Kidney glomerular epithelial cell (primary cell): ENCODE measurements at regions not wholly inside any gene's neighbourhood (a gene's known extent, or its start where the extent isn't known, plus 50 kb on each side); places are given as distances from the start of the nearest gene placed in this dataset.

ENCODE experiments used
- DNase-seq: peaks from one replicate; lab custom pipeline; 2025; lab: John Stamatoyannopoulos, UW

- DNase-seq = peak; percentile 79
Observed at GRCh38 chr2:215619022-215619958, 183.4 kb upstream of the FN1 start.

DNA sequence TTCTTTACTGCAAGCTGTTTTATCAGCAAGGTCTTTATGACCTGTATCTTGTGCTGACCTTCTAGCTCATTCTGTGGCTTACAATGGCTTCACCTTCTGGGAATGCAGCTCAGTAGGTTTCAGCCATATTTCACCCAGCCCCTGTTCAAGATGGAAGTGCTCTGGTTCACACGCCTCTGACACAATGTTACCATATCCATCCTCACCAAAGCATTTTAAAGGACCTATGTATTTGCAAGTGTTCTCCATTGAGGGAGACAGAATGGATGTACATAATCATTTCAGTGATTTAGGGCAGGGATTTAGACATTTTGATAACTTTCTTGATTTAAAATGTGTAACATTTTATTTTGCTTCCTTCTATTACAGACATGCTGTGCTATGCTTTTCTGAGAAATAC is 182.3 kb upstream of the FN1 start:
- DNase-seq = no peak

- DNase-seq = no peak
Observed at GRCh38 chr2:215617060-215617824, 181.4 kb upstream of the FN1 start.

DNA sequence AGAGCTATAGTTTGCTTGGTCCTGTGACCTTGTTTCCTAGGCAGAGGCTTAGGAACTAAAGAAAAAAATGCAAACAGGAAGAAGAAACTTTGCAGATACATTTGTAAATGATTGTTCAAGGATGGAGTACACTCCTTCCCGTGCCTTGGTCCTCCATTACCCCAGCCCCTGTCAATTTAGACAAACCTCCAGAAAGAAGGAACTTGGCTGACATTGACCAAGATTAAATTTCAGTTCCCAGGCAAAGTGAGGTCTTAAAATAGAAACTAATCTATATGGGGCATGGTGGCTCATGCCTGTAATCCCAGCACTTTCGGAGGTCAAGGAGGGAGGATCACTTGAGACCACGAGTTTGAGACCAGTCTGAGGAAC is 179.9 kb upstream of the FN1 start:
- no peak for DNase-seq

DNA sequence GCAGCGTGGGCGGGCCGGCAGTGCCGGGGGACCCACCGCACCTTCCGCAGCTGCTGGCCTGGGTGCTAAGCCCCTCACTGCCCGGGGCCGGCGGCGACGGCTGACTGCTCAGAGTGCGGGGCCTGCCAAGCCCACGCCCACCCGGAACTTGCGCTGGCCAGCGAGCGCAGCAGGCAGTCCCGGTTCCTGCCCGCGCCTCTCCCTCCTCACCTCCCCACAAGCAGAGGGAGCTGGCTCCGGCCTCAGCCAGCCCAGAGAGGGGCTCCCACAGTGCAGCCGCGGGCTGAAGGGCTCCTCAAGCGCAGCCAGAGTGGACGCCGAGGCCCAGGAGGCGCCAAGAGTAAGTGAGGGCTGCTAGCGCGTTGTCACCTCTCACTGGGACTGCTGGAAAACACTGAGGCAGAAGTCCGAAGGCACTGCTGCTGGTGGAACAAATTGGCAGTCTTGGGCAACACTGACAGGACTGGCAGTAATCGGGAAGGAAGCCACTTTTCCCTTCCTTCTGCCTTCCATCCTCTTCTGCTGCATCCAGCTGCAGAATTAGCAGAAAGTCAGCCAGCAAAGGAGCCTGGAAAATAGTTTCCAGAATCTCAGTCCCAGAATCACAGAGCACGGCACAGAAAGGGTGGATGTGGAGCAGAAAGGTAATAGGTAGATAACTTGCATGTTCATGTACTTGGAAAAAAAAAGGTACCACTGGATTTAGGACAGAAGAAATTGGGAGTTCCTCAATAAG is 179.4 kb upstream of the FN1 start:
- DNase-seq = no peak

DNA sequence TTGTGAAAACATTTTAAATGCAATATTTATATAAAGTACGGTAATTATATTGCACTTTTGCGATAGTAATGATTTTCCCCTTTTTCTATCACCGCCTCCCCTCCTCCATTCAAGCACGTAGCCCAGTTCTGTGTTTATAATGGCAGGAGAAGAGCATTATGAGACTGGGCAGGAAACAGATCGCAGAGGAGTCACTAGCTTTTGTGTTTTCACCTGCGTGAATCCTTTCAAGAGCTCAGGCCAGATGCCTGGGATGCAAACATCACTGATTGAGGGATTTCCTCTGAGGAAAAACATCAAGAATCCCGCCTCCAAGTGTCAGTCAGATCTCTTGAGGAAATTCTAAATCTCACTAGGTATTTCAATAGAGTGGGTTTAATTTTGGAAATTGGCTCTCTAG is 178.4 kb upstream of the FN1 start:
- DNase-seq = no peak

DNA sequence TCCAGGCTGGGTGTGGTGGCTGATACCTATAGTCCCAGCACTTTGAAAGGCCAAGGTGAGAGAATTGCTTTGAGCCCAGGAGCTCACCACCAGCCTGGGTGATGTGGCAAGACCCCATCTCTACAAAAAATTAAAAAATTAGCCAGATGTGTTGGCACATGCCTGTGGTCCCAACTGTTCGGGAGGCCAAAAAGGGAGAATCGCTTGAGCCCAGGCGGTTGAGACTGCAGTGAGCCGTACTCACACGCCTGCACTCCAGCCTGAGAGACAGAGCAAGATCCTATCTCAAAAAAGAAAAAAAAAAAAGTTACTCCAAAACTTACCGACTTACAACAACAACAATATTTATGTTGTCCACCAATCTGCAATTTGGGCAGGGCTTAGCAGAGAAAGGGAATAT is 178.0 kb upstream of the FN1 start:
- no peak for DNase-seq

DNA sequence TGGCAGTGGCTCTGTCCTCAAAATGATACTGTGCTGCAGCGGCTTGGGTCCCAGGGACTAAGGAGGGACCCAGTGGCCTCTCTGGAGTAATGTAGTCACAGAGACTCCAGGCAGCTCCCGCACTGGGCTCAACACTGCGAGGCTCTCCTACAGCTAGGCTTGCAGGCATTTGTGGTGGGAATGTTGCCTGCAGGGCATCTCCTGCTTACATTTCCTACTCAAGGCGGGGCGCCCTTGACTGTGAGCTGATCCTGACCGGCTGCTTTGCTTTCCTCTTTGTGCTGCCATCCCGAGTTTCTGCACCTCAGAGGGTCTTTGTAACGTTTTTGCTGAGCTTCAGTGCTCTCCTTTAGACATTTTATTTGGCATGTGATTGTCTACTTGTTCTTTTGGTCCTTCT is 177.4 kb upstream of the FN1 start:
- no peak for DNase-seq

DNA sequence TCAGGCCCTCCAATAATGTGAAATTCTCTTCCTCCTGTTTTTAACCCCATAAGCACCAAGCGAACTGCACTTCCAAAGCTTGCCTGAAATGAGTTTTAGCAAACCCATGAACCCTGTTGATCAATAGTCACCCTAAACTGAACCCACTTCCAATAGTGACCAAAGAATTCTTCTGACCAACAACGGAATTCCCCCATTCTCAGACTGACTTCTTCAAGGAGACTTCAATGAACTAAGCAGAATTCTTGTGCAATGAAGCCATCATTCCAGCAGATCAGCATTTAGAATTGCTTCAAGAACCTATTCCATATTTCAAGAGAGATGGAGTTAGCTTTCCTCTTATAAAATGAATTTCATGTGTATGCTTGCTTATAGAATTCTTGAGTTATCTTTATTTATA is 176.9 kb upstream of the FN1 start:
- peak; percentile 37 for DNase-seq

DNA sequence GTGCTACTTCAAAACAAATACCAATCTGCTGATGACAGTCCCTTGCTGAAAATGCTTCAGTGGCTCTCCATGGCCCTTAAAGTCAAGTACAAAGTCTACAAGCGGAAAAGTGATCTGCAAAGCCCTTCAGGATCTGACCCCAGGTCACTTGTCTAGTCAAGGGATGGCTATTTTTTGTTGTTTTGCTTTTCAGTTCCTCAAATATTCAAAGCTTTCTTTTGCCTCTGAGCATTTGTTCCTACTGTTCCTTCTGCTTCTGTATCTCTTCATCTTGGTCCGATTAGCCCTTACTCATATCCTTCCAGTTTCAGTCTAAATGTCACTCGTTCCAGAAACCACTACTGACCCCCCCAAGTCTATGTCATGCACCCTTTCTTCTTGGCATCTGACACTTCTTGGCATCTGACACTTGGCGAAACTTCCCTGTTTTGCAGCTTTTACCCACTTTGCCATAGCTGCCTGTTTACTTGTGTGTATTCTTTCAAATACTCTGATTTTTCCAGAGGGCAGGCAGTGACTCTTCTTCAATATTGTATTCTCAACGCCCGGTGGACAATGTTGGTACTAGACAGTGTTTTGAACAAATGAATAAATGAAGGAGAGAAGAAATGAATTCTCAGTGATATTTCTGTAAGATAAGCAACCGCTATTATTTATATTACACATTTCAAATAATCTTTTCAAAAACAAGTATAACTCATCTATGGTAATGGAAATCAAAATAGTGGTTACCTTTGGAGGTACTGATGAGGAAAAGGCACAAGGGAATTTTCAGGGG is 175.9 kb upstream of the FN1 start:
- DNase-seq = no peak

GRCh38 chr2:215609089-215610032 is 173.5 kb upstream of the FN1 start:
- DNase-seq = peak; percentile 75

- no peak for DNase-seq
Observed at GRCh38 chr2:215607766-215608165, 171.9 kb upstream of the FN1 start.

DNA sequence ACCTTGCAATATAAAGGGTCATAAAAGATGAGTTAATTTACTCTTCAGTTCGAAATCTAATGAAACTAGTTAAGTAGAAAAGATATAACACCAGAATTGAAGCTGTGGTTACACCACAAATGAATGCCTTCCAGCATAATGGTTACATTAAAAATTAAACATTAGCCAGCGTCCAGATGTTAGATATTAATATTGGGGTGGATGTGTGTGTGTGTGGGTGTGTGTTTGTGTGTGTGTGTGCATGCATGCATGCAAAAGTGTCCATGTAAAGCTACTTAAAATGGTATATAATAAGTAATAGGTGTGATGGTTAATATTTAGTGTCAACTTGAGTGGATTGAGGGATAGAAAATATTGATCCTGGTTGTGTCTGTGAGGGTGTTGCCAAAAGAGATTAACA is 170.4 kb upstream of the FN1 start:
- no peak for DNase-seq

DNA sequence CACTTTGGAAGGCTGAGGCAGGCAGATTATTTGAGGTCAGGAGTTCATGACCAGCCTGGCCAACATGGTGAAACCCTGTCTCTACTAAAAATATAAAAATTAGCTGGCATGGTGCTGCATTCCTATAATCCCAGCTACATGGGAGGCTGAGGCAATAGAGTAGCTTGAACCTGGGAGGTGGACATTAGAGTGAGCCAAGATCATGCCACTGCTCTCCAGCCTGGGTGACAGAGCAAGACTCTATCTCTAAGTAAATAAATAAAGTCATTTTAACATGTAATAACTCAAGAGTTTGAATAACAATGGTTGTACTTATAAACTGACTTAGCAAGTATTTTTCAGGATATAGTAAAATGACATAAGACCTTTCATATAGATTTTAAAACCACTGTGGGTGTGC is 169.3 kb upstream of the FN1 start:
- no peak for DNase-seq

GRCh38 chr2:215604606-215605005 is 168.7 kb upstream of the FN1 start:
- no peak for DNase-seq

GRCh38 chr2:215603440-215603839 is 167.6 kb upstream of the FN1 start:
- no peak for DNase-seq

DNA sequence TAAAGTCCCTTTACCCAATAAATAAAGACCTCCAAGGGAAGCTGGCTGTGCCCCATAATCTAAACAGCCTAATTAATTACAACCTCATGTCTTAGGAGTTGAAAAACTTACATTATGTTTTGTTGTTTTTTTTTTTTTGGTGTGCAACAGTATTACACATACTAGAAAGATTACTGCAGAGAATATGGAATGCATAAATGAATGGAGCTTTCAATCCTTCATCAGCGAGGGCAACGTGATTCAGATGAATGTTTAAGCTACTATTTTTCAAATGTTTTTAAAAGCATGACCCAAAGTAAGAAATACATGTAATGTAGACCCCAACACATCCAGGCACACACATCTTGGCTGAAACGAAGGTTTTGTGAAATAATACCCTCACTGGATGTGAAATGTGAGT is 167.1 kb upstream of the FN1 start:
- no peak for DNase-seq

DNA sequence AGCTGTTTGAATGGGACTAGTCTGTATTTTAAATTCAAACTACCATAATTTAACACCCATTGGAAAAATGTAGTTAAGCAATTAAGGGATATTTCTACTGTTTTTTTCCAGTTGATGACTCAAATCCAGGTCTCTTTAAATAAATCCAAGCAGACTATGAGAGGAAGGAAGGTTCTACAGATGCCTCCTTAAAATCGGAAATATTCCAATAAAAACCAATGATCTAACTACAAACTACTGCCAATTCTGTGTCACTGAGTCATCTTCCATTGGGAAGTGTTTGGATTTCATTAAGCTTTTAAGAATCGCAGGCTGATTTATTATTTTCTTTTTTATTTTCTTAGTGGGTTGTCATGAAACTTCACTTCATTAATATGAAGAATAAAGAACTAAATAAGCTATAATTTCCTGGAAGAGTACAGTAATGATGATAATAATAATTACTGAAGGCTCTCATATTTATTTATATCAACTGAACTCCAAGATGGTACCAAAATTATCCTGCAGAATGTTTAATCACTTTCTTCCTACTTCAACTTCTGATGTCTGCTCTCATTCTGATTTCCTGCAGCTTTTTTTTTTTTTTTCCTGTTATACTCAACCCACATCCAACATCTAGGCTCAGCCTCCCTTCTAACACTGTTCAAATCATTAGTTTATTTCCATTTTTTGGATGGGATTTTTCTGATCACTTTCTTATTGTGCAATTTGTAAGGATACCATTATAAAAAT is 166.3 kb upstream of the FN1 start:
- DNase-seq = no peak

- DNase-seq = no peak
Observed at GRCh38 chr2:215601526-215601925, 165.7 kb upstream of the FN1 start.

DNA sequence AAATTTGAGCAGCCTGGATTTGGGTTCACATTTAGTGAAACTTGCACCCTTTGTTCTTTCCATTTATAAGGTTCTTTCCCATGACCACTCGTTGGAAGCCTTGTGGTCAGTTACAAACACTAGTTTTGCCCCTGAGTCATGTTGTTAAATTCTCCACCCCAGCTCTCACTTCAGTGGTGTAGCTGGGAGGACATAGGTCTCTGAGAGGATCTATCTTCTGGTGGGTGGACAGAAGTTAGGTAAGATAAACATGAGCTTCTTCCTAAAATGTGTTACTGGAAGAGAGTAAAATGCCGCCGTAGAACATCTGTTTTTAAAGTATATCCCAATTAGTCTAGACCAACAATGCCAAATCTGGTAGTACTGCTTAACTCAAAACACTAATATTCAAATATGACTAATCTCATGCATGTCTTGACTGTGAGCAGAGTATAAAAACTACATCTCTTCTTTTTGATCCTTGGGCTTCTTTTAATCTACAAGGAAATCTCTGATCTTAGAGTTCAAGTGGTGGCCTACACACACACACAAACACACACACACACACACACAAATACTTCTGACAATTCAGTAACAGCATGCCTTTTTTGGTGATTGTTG is 162.6 kb upstream of the FN1 start:
- DNase-seq = no peak
